ENCODE measurements at regions not wholly inside any gene's neighbourhood (a gene's known extent, or its start where the extent isn't known, plus 50 kb on each side); places are given as distances from the start of the nearest gene placed in this dataset.

GRCh38 chr3:101962055-101962454 lies 112.7 kb downstream of the NFKBIZ start:
- TF ChIP-seq POLR2A (IDR thresholded peaks at IDR 0.05; ENCODE audit: low read depth, low read length) (no peak), FOS (IDR thresholded peaks at IDR 0.05; ENCODE audit: borderline replicate concordance, insufficient read depth, low read length) (no peak), GATA2 (IDR thresholded peaks at IDR 0.05; ENCODE audit: insufficient read depth, insufficient read length, low read depth, low read length) (no peak), POLR2AphosphoS5 (IDR thresholded peaks at IDR 0.05; ENCODE audit: insufficient read depth, low read depth, low read length) (no peak), EZH2 (IDR thresholded peaks at IDR 0.05; ENCODE audit: borderline replicate concordance, low read depth, low read length, severe bottlenecking) (no peak), JUN (IDR thresholded peaks at IDR 0.05; ENCODE audit: borderline replicate concordance, insufficient read depth, insufficient read length, low read depth) (no peak), MAX (IDR thresholded peaks at IDR 0.05; ENCODE audit: insufficient read depth, insufficient read length) (no peak), MYC (IDR thresholded peaks at IDR 0.05; ENCODE audit: low read depth, low read length) (no peak)
- TF ChIP-seq, protein P1, sequence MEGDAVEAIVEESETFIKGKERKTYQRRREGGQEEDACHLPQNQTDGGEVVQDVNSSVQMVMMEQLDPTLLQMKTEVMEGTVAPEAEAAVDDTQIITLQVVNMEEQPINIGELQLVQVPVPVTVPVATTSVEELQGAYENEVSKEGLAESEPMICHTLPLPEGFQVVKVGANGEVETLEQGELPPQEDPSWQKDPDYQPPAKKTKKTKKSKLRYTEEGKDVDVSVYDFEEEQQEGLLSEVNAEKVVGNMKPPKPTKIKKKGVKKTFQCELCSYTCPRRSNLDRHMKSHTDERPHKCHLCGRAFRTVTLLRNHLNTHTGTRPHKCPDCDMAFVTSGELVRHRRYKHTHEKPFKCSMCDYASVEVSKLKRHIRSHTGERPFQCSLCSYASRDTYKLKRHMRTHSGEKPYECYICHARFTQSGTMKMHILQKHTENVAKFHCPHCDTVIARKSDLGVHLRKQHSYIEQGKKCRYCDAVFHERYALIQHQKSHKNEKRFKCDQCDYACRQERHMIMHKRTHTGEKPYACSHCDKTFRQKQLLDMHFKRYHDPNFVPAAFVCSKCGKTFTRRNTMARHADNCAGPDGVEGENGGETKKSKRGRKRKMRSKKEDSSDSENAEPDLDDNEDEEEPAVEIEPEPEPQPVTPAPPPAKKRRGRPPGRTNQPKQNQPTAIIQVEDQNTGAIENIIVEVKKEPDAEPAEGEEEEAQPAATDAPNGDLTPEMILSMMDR (IDR thresholded peaks at IDR 0.05; ENCODE audit: extremely low read depth in 1 of 2, insufficient read depth in 1 of 2, low read depth in 1 of 2, low read length in 2 of 2) = no peak
